Stimulated activated CD4-positive, alpha-beta T cell treated with anti-CD3 and anti-CD28 coated beads, TNF-alpha, amount 100 ng/mL, for 48 hours (primary cell): ENCODE measurements at regions not wholly inside any gene's neighbourhood (a gene's known extent, or its start where the extent isn't known, plus 50 kb on each side); places are given as distances from the start of the nearest gene placed in this dataset.

Experiments used
- DNase-seq, 3 donors: peaks; one replicate each; pipeline ENCODE4 v3.0.0-alpha.2; 2020; ENCODE audit warnings: low read depth in 3 of 3

GRCh38 chr5:93057311-93057710, 523.7 kb downstream of the NR2F1-AS1 start:
- DNase-seq: no peak

- DNase-seq: no peak
Measured at GRCh38 chr5:93055971-93056370, 525.0 kb downstream of the NR2F1-AS1 start.

GRCh38 chr5:93055561-93055960, 525.5 kb downstream of the NR2F1-AS1 start:
- DNase-seq: no peak

GRCh38 chr5:93054424-93055163, 526.4 kb downstream of the NR2F1-AS1 start:
- no peak for DNase-seq

GRCh38 chr5:93053825-93054224, 527.2 kb downstream of the NR2F1-AS1 start:
- DNase-seq: no peak

GRCh38 chr5:93048858-93049257, 532.2 kb downstream of the NR2F1-AS1 start:
- no peak for DNase-seq

GRCh38 chr5:93044859-93045666, 536.0 kb downstream of the NR2F1-AS1 start:
- DNase-seq: no peak

GRCh38 chr5:93039888-93040287, 541.1 kb downstream of the NR2F1-AS1 start:
- DNase-seq: no peak

- DNase-seq: no peak
Measured at GRCh38 chr5:93034621-93035590, 546.1 kb downstream of the NR2F1-AS1 start.

GRCh38 chr5:93022796-93023447, 558.1 kb downstream of the NR2F1-AS1 start:
- no peak for DNase-seq

GRCh38 chr5:93022211-93022610, 558.8 kb downstream of the NR2F1-AS1 start:
- no peak for DNase-seq

GRCh38 chr5:93019896-93020295, 561.1 kb downstream of the NR2F1-AS1 start:
- DNase-seq: no peak

- DNase-seq: no peak
Measured at GRCh38 chr5:93018461-93018860, 562.6 kb downstream of the NR2F1-AS1 start.

GRCh38 chr5:93017849-93018248, 563.2 kb downstream of the NR2F1-AS1 start:
- DNase-seq: no peak

GRCh38 chr5:93017376-93017775, 563.6 kb downstream of the NR2F1-AS1 start:
- DNase-seq: no peak

GRCh38 chr5:93010616-93011015, 570.4 kb downstream of the NR2F1-AS1 start:
- no peak for DNase-seq

- DNase-seq: no peak
Measured at GRCh38 chr5:93010037-93010436, 571.0 kb downstream of the NR2F1-AS1 start.

- no peak for DNase-seq
Measured at GRCh38 chr5:93008502-93009207, 572.4 kb downstream of the NR2F1-AS1 start.

- no peak for DNase-seq
Measured at GRCh38 chr5:93006915-93007314, 574.1 kb downstream of the NR2F1-AS1 start.

GRCh38 chr5:92998456-92998855, 582.6 kb downstream of the NR2F1-AS1 start:
- no peak for DNase-seq

GRCh38 chr5:92994392-92994791, 586.6 kb downstream of the NR2F1-AS1 start:
- no peak for DNase-seq
